ENCODE measurements at regions not wholly inside any gene's neighbourhood (a gene's known extent, or its start where the extent isn't known, plus 50 kb on each side); places are given as distances from the start of the nearest gene placed in this dataset.

DNA sequence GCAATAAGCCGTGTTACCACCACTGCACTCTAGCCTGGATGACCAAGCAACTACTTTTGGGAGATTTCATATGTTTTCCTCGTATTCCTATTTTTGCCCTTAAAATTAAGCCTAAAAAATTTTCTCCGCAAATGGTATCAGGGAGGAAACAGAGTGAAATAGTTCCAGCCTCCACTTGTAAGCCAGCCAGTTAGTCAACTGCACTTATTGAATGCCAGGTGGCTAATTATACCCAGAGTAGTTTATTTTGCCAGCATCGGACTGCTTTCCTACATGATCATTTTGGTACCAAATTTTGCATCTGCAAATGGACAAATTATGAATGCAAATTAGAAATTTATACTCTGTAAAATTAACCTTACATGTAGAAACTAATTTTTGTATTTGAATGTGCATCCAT lies 90.2 kb upstream of the ARHGAP28 start:
- no peaks in the 10 kb centered on the region for H3K4me1 ChIP-seq (ENCODE audit: insufficient read depth, low read length, severe bottlenecking)
- no peak overlapping the region for H2AFZ ChIP-seq (ENCODE audit: low read length)
- no peaks in the 10 kb centered on the region for H3K79me2 ChIP-seq (ENCODE audit: insufficient read depth, low read length)
- H3K27me3 ChIP-seq (ENCODE audit: insufficient read depth, low read length): no peaks in the 10 kb centered on the region; the same call in 1 of the 2 replicates
- no peak overlapping the region for H3K27ac ChIP-seq (ENCODE audit: low read depth, low read length, poor library complexity, severe bottlenecking)
- H3F3A ChIP-seq (ENCODE audit: insufficient read depth, low read length): no peaks in the 10 kb centered on the region
- H3K4me3 ChIP-seq (ENCODE audit: low read depth, low read length, poor library complexity, severe bottlenecking): no peak overlapping the region
- no peak overlapping the region for H3K9ac ChIP-seq (ENCODE audit: low read length)
- TF ChIP-seq, protein P1, sequence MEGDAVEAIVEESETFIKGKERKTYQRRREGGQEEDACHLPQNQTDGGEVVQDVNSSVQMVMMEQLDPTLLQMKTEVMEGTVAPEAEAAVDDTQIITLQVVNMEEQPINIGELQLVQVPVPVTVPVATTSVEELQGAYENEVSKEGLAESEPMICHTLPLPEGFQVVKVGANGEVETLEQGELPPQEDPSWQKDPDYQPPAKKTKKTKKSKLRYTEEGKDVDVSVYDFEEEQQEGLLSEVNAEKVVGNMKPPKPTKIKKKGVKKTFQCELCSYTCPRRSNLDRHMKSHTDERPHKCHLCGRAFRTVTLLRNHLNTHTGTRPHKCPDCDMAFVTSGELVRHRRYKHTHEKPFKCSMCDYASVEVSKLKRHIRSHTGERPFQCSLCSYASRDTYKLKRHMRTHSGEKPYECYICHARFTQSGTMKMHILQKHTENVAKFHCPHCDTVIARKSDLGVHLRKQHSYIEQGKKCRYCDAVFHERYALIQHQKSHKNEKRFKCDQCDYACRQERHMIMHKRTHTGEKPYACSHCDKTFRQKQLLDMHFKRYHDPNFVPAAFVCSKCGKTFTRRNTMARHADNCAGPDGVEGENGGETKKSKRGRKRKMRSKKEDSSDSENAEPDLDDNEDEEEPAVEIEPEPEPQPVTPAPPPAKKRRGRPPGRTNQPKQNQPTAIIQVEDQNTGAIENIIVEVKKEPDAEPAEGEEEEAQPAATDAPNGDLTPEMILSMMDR (IDR thresholded peaks at IDR 0.05; ENCODE audit: low read length): no peak
- no peak for TF ChIP-seq EZH2 (IDR thresholded peaks at IDR 0.05; ENCODE audit: borderline replicate concordance, low read length)
- H3K9me2 ChIP-seq (ENCODE audit: low read depth, low read length): no peaks in the 10 kb centered on the region
- no peak overlapping the region for H3K4me2 ChIP-seq (ENCODE audit: low read length)
- no peaks in the 10 kb centered on the region for H3K9me3 ChIP-seq (ENCODE audit: low read length)
- no peaks in the 10 kb centered on the region for H3K36me3 ChIP-seq (ENCODE audit: insufficient read depth, low read length)
- H4K20me1 ChIP-seq (ENCODE audit: insufficient read depth, low read length): no peaks in the 10 kb centered on the region

DNA sequence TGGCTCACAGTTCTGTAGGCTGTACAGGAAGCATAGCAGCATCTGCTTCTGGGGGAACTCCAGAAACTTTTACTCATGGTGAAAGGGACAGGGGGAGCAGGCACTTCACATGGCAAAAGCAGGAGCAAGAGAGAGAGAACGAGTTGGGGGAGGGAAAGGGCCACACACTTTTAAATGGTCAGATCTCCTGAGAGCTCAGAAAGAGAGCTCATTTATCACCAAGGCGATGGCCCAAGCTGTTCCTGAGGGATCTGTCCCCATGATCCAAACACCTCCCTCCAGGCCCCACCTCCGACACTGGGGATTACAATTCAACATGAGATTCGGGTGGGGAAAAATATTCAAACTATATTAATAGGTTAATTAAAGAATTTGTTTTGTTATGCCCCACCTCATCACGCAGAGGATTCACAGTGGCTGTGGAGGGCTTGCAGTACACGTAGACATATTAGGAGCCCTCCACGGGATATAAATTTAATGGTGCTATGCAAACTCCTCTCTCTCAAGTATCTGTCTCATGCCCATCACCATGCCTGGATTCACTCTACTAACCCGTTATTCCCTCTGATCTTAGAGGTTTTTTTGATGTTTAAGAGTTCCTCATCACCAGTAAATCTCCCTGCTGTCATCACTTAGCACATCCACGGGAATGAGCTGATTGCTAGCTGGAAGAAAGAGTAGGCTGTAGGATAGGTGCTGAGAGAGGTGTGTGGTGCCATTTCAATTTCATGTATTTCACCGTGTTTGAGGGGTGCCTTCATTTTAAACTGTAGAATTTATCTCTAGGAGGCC lies 84.5 kb upstream of the ARHGAP28 start:
- Histone ChIP-seq H2AFZ (ENCODE audit: low read length) (no peak overlapping the region), H3K27me3 (ENCODE audit: insufficient read depth, low read length) (no peaks in the 10 kb centered on the region; the same call in 1 of the 2 replicates), H3K9ac (ENCODE audit: low read length) (no peak overlapping the region), H3F3A (ENCODE audit: insufficient read depth, low read length) (no peaks in the 10 kb centered on the region), H3K9me2 (ENCODE audit: low read depth, low read length) (no peaks in the 10 kb centered on the region), H3K36me3 (ENCODE audit: insufficient read depth, low read length) (no peaks in the 10 kb centered on the region), H3K4me3 (ENCODE audit: low read depth, low read length, poor library complexity, severe bottlenecking) (no peak overlapping the region), H3K4me1 (ENCODE audit: insufficient read depth, low read length, severe bottlenecking) (no peaks in the 10 kb centered on the region), H3K27ac (ENCODE audit: low read depth, low read length, poor library complexity, severe bottlenecking) (no peak overlapping the region), H3K4me2 (ENCODE audit: low read length) (no peak overlapping the region), H4K20me1 (ENCODE audit: insufficient read depth, low read length) (no peaks in the 10 kb centered on the region), H3K9me3 (ENCODE audit: low read length) (no peaks in the 10 kb centered on the region), H3K79me2 (ENCODE audit: insufficient read depth, low read length) (no peaks in the 10 kb centered on the region)
- TF ChIP-seq, protein P1 (IDR thresholded peaks at IDR 0.05; ENCODE audit: low read length): no peak
- no peak for TF ChIP-seq EZH2 (IDR thresholded peaks at IDR 0.05; ENCODE audit: borderline replicate concordance, low read length)

DNA sequence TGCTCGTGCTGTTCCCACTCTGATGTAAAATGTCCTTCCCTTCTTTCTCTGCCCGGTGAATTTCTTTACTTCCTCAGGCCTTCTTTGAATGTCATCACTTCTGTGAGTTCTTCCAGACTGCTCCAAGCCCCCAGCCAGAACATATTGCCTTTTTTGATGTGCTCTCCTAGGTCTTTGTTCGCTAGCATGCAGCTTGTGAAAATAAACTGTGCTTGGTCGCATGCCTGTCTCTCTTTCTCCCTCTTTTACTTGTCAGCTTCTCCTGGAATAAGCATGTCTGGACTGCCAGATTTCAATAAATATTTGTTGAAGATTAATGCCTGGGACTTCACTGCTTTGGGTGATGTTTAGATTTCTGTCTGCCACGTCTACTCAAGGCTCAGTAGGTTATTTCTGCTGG lies 82.7 kb upstream of the ARHGAP28 start:
- H4K20me1 ChIP-seq (ENCODE audit: insufficient read depth, low read length): no peaks in the 10 kb centered on the region
- no peaks in the 10 kb centered on the region for H3F3A ChIP-seq (ENCODE audit: insufficient read depth, low read length)

More for the DNA sequence above, 82.7 kb upstream of the ARHGAP28 start:
- H3K27me3 ChIP-seq (ENCODE audit: insufficient read depth, low read length): no peaks in the 10 kb centered on the region; the same call in 1 of the 2 replicates
- no peak overlapping the region for H3K4me2 ChIP-seq (ENCODE audit: low read length)
- H2AFZ ChIP-seq (ENCODE audit: low read length): no peak overlapping the region
- H3K9me3 ChIP-seq (ENCODE audit: low read length): no peaks in the 10 kb centered on the region
- no peaks in the 10 kb centered on the region for H3K9me2 ChIP-seq (ENCODE audit: low read depth, low read length)
- H3K4me3 ChIP-seq (ENCODE audit: low read depth, low read length, poor library complexity, severe bottlenecking): no peak overlapping the region
- TF ChIP-seq, protein P1 (IDR thresholded peaks at IDR 0.05; ENCODE audit: low read length): no peak
- no peak for TF ChIP-seq EZH2 (IDR thresholded peaks at IDR 0.05; ENCODE audit: borderline replicate concordance, low read length)
- H3K9ac ChIP-seq (ENCODE audit: low read length): no peak overlapping the region
- H3K27ac ChIP-seq (ENCODE audit: low read depth, low read length, poor library complexity, severe bottlenecking): no peak overlapping the region
- H3K36me3 ChIP-seq (ENCODE audit: insufficient read depth, low read length): no peaks in the 10 kb centered on the region
- H3K79me2 ChIP-seq (ENCODE audit: insufficient read depth, low read length): no peaks in the 10 kb centered on the region
- H3K4me1 ChIP-seq (ENCODE audit: insufficient read depth, low read length, severe bottlenecking): no peaks in the 10 kb centered on the region

All from OCI-LY1 (cell line).